B cell (primary cell): ENCODE measurements at regions not wholly inside any gene's neighbourhood (a gene's known extent, or its start where the extent isn't known, plus 50 kb on each side); places are given as distances from the start of the nearest gene placed in this dataset.

ENCODE experiments used
- ATAC-seq: fragments of 200-7000 bp; cut with Tn5 transposase; one replicate; pipeline ENCODE4 v1.10.0; 2021; ENCODE audit warnings: low read depth, mild to moderate bottlenecking, moderate number of reproducible peaks, moderate library complexity
- CTCF ChIA-PET: fragments of 350-600 bp; sonication (Branson Sonifier 250); formaldehyde crosslinking; loops from one replicate; lab custom pipeline; 2021; ENCODE audit warnings: antibody characterized with exemption, inconsistent platforms; lab: Charles Lee
- POLR2A ChIA-PET: fragments of 350-600 bp; sonication (Branson Sonifier 250); formaldehyde crosslinking; loops from one replicate; lab custom pipeline; 2021; ENCODE audit warnings: antibody characterized with exemption; lab: Charles Lee
- DNase-seq: peaks from one replicate; pipeline ENCODE4 v3.0.0; 2013
- H2AFZ ChIP-seq: 2 replicates; pipeline ENCODE4 v1.6.1; 2012; ENCODE audit warnings: mild to moderate bottlenecking, low read depth, low read length; ENCODE audit not compliant: insufficient read depth, poor library complexity, severe bottlenecking
- H3K27ac ChIP-seq, 2 donors: 1 replicate in 1 of 2; 2 replicates in 1 of 2; pipeline ENCODE4 v1.5.1; 2012 to 2013; ENCODE audit warnings: low read length in 2 of 2, mild to moderate bottlenecking in 2 of 2, moderate library complexity in 1 of 2
- H3K27me3 ChIP-seq, 4 experiments: fragments of 200-600 bp in 1 of 4; sonication (generic) in 1 of 4; replicated peaks in 1 of 4; 1 replicate in 2 of 4; 2 replicates in 2 of 4; pipeline versions ENCODE4 v1.6.1 to v1.7.0; 2013 to 2016; ENCODE audit warnings: low read length in 3 of 4, mild to moderate bottlenecking in 2 of 4, mixed read lengths in 1 of 4, moderate library complexity in 1 of 4; ENCODE audit not compliant: insufficient read depth in 4 of 4, control insufficient read depth in 3 of 4; ENCODE audit errors: control extremely low read depth in 1 of 4
- H3K36me3 ChIP-seq, 2 experiments: replicated peaks in 1 of 2; 1 replicate in 1 of 2; 2 replicates in 1 of 2; pipeline versions ENCODE4 v1.6.1 to v1.7.1; 2013; ENCODE audit warnings: low read length in 1 of 2; ENCODE audit not compliant: insufficient read depth in 2 of 2, control insufficient read depth in 1 of 2; ENCODE audit errors: control extremely low read depth in 1 of 2, extremely low read depth in 1 of 2
- H3K4me1 ChIP-seq, 2 donors: fragments of 200-600 bp in 1 of 2; sonication (generic) in 1 of 2; 1 replicate in 1 of 2; 2 replicates in 1 of 2; pipeline versions ENCODE4 v1.5.1 to v1.6.1; 2013 to 2017; ENCODE audit warnings: low read length in 2 of 2; ENCODE audit not compliant: control insufficient read depth in 2 of 2, insufficient read depth in 2 of 2
- H3K4me2 ChIP-seq: replicated peaks from 2 replicates; pipeline ENCODE3; 2012; ENCODE audit warnings: mild to moderate bottlenecking, low read depth, low read length; ENCODE audit not compliant: poor library complexity, severe bottlenecking
- H3K4me3 ChIP-seq, 5 experiments: fragments of 200-600 bp in 1 of 5; sonication (generic) in 1 of 5; 1 replicate in 3 of 5; 2 replicates in 2 of 5; pipeline versions ENCODE4 v1.5.1 to v1.7.0; 2011 to 2016; ENCODE audit warnings: low read length in 4 of 5, mild to moderate bottlenecking in 4 of 5, low read depth in 2 of 5, control low read depth in 1 of 5, moderate library complexity in 1 of 5; ENCODE audit not compliant: insufficient read depth in 1 of 5; ENCODE audit errors: control extremely low read depth in 1 of 5, extremely low read depth in 1 of 5
- H3K79me2 ChIP-seq: fragments of 200-600 bp; sonication (generic); one replicate; pipeline ENCODE4 v1.6.0; 2016; ENCODE audit warnings: low read length; ENCODE audit not compliant: control insufficient read depth, insufficient read depth
- H3K9ac ChIP-seq: fragments of 200-600 bp; sonication (generic); 2 replicates; pipeline ENCODE4 v1.6.1; 2017; ENCODE audit warnings: mild to moderate bottlenecking, low read length, moderate library complexity
- H3K9me3 ChIP-seq, 3 donors: one replicate each; pipeline versions ENCODE4 v1.6.1 to v1.7.1; 2013; ENCODE audit warnings: low read length in 2 of 3; ENCODE audit not compliant: control insufficient read depth in 2 of 3, insufficient read depth in 1 of 3; ENCODE audit errors: control extremely low read depth in 1 of 3
- H4K20me1 ChIP-seq: 2 replicates; pipeline ENCODE4 v1.6.0; 2012; ENCODE audit warnings: mild to moderate bottlenecking, low read length; ENCODE audit not compliant: insufficient read depth, control insufficient read depth, poor library complexity, severe bottlenecking
- H3K27ac Mint-ChIP-seq: one replicate; pipeline ENCODE4 v1.8.0; 2021; ENCODE audit warnings: mixed read lengths
- H3K27me3 Mint-ChIP-seq: one replicate; pipeline ENCODE4 v1.8.0; 2021; ENCODE audit warnings: mixed read lengths
- H3K4me1 Mint-ChIP-seq: one replicate; pipeline ENCODE4 v1.8.0; 2021; ENCODE audit warnings: mixed read lengths
- H3K4me3 Mint-ChIP-seq: one replicate; pipeline ENCODE4 v1.8.0; 2021; ENCODE audit warnings: mixed read lengths
- H3K9me3 Mint-ChIP-seq: one replicate; pipeline ENCODE4 v1.8.0; 2022; ENCODE audit warnings: mixed read lengths; ENCODE audit not compliant: insufficient read depth
- CTCF ChIP-seq: fragments of 200-600 bp; IDR thresholded peaks from one replicate; pipeline ENCODE4 v1.8.0; 2022; ENCODE audit warnings: antibody characterized with exemption, mild to moderate bottlenecking
- EZH2 ChIP-seq: IDR thresholded peaks from 2 replicates; pipeline ENCODE4 v1.6.1; 2012; ENCODE audit warnings: borderline replicate concordance, low read depth, mild to moderate bottlenecking, moderate library complexity, low read length; ENCODE audit not compliant: insufficient read depth, poor library complexity, severe bottlenecking
- WGBS: methylation state at CpG from one replicate; pipeline ENCODE4 v1.1.5; 2013; ENCODE audit warnings: missing lambda C conversion rate; ENCODE audit not compliant: insufficient coverage; 5-methylcytosine and 5-hydroxymethylcytosine counted together
- intact Hi-C: fragments of 100-400 bp; cut with micrococcal nuclease; formaldehyde crosslinking; loops from one replicate; pipeline ENCODE4 v1.10.0; 2022

DNA sequence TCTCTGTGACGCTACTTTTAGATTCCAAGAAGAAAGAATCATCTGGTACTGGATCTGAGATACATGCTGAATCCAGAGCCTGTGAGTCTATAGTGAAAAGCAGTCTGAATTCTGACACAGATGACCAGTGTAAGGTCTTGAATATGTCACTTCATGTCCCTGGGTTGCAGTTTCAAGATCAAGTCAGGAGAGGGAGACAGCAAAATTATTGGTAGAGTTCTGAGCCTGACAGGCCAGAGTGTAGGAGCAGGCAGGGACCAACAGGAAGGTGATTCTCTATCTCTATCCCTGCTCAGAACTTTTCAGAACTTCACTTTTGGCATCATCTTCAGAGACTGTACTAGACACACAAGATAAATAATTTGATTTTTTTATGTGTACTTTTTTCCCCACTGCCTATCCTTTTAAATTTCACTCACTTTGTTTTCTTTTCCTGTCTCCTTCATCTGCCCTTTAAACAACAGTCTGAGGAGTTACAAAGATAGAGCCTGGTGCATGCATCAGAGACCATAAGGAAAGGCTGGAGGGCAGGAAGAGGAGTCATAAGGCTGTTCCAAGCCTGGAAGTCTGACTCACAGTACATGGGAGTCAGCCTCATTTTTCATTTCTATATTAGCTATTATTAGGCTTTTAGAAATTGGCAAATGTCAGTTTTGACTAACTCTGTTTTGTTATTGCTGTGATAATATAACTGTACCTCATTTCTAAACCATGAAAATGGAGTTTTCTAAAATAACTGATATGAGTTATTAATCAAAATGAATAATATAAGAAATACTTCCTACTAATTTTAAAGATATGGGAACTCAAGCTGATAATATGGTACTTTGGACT lies 120.2 kb upstream of the TMEM229A start:
- H3K79me2 ChIP-seq: no peaks in the 10 kb centered on the region
- H3K9me3 ChIP-seq: no peaks in the 10 kb centered on the region
- H3K4me1 ChIP-seq: no peaks in the 10 kb centered on the region
- no peak overlapping the region for H2AFZ ChIP-seq
- Mint-ChIP-seq H3K9me3 (peaks cover 4% of the 10 kb centered on the region), H3K27ac (no peak overlapping the region), H3K27me3 (no peaks in the 10 kb centered on the region), H3K4me3 (no peak overlapping the region), H3K4me1 (no peaks in the 10 kb centered on the region)
- DNase-seq (no peak), ATAC-seq (no peak)
- POLR2A ChIA-PET: no interaction called here
- H3K9ac ChIP-seq: no peak overlapping the region
- intact Hi-C loops: no loop called here
- no peak overlapping the region for H3K4me2 ChIP-seq
- 57% methylated on average over 1 of the region's 1 CpG for WGBS
- no peaks in the 10 kb centered on the region for H3K36me3 ChIP-seq
- H3K27ac ChIP-seq: no peak overlapping the region
- H3K4me3 ChIP-seq: no peak overlapping the region
- no peaks in the 10 kb centered on the region for H4K20me1 ChIP-seq
- no peaks in the 10 kb centered on the region for H3K27me3 ChIP-seq
- CTCF ChIA-PET: no interaction called here
- TF ChIP-seq CTCF: no peak
- no peak for TF ChIP-seq EZH2

- Histone ChIP-seq H3K9me3 (peaks cover 0 to 11% (median 0%) of the 10 kb centered on the region in 3 donors), H3K27me3 (no peaks in the 10 kb centered on the region), H3K36me3 (no peaks in the 10 kb centered on the region), H3K4me3 (no peak overlapping the region), H4K20me1 (no peaks in the 10 kb centered on the region), H3K27ac (no peak overlapping the region), H2AFZ (no peak overlapping the region), H3K9ac (no peak overlapping the region), H3K79me2 (no peaks in the 10 kb centered on the region), H3K4me2 (no peak overlapping the region), H3K4me1 (no peaks in the 10 kb centered on the region)
- Mint-ChIP-seq H3K27ac (no peak overlapping the region), H3K27me3 (no peaks in the 10 kb centered on the region), H3K4me3 (no peak overlapping the region), H3K4me1 (no peaks in the 10 kb centered on the region), H3K9me3 (peaks cover 4% of the 10 kb centered on the region)
- ChIA-PET POLR2A (no interaction called here), CTCF (no interaction called here)
- no CpG with 5 or more reads among the region's 1 CpG for WGBS
- no peak for DNase-seq
- no peak for ATAC-seq
- TF ChIP-seq CTCF: no peak
- TF ChIP-seq EZH2: no peak
- intact Hi-C loops: no loop called here
Measured at GRCh38 chr7:124137664-124138063, 104.8 kb upstream of the TMEM229A start.
